ENCODE measurements at regions not wholly inside any gene's neighbourhood (a gene's known extent, or its start where the extent isn't known, plus 50 kb on each side); places are given as distances from the start of the nearest gene placed in this dataset.

- no peak for ATAC-seq
- intact Hi-C loops (cut with DNase I), result no loop called here
- no peak for DNase-seq
Measured at GRCh38 chr14:65296402-65296801, 116.1 kb upstream of the FUT8 start.

- ATAC-seq, result no peak
- DNase-seq, result no peak
- intact Hi-C loops (cut with DNase I), result no loop called here
Measured at GRCh38 chr14:65296876-65297275, 115.7 kb upstream of the FUT8 start.

- intact Hi-C loops (cut with DNase I), result no loop called here
- DNase-seq (no peak), ATAC-seq (no peak)
Measured at GRCh38 chr14:65297744-65298143, 114.8 kb upstream of the FUT8 start.

- intact Hi-C loops (cut with DNase I), result no loop called here
- no peak for ATAC-seq
- no peak for DNase-seq
Measured at GRCh38 chr14:65299826-65300225, 112.7 kb upstream of the FUT8 start.

- ATAC-seq, result no peak
- intact Hi-C loops (cut with DNase I), result no loop called here
- DNase-seq, result no peak
Measured at GRCh38 chr14:65301862-65302539, 110.5 kb upstream of the FUT8 start.

GRCh38 chr14:65302571-65303189 is 109.8 kb upstream of the FUT8 start:
- intact Hi-C loops (cut with DNase I), result no loop called here
- no peak for DNase-seq
- ATAC-seq, result no peak

GRCh38 chr14:65303190-65303898 is 109.2 kb upstream of the FUT8 start:
- ATAC-seq (no peak), DNase-seq (no peak)
- intact Hi-C loops (cut with DNase I), result no loop called here

- intact Hi-C loops (cut with DNase I), result no loop called here
- no peak for ATAC-seq
- no peak for DNase-seq
Measured at GRCh38 chr14:65303899-65304222, 108.7 kb upstream of the FUT8 start.

- ATAC-seq, result no peak
- intact Hi-C loops (cut with DNase I), result no loop called here
- DNase-seq, result no peak
Measured at GRCh38 chr14:65304239-65304638, 108.3 kb upstream of the FUT8 start.

GRCh38 chr14:65304963-65305362 is 107.6 kb upstream of the FUT8 start:
- no peak for ATAC-seq
- no peak for DNase-seq
- intact Hi-C loops (cut with DNase I), result no loop called here

GRCh38 chr14:65308536-65308935 is 104.0 kb upstream of the FUT8 start:
- no peak for DNase-seq
- ATAC-seq, result no peak
- intact Hi-C loops (cut with DNase I), result no loop called here

- no peak for DNase-seq
- no peak for ATAC-seq
- intact Hi-C loops (cut with DNase I), result no loop called here
Measured at GRCh38 chr14:65310568-65310967, 102.0 kb upstream of the FUT8 start.

GRCh38 chr14:65312859-65313258 is 99.7 kb upstream of the FUT8 start:
- intact Hi-C loops (cut with DNase I), result no loop called here
- ATAC-seq (no peak), DNase-seq (no peak)

- intact Hi-C loops (cut with DNase I), result no loop called here
- ATAC-seq, result no peak
- no peak for DNase-seq
Measured at GRCh38 chr14:65318636-65319506, 93.7 kb upstream of the FUT8 start.

GRCh38 chr14:65320661-65321308 is 91.7 kb upstream of the FUT8 start:
- intact Hi-C loops (cut with DNase I), result no loop called here

GRCh38 chr14:65321370-65321875 is 91.1 kb upstream of the FUT8 start:
- ATAC-seq, result no peak
- intact Hi-C loops (cut with DNase I), result no loop called here
- no peak for DNase-seq

More at GRCh38 chr14:65320661-65321308, 91.7 kb upstream of the FUT8 start:
- ATAC-seq (no peak), DNase-seq (no peak)

GRCh38 chr14:65329481-65329880 is 83.0 kb upstream of the FUT8 start:
- intact Hi-C loops (cut with DNase I), result no loop called here
- ATAC-seq (no peak), DNase-seq (no peak)

GRCh38 chr14:65329911-65330310 is 82.6 kb upstream of the FUT8 start:
- ATAC-seq (no peak), DNase-seq (no peak)
- intact Hi-C loops (cut with DNase I), result no loop called here

- no peak for DNase-seq
- intact Hi-C loops (cut with DNase I), result no loop called here
- ATAC-seq, result no peak
Measured at GRCh38 chr14:65330416-65330815, 82.1 kb upstream of the FUT8 start.

All from left cardiac atrium (tissue), 4 donors.